Activated CD8-positive, alpha-beta memory T cell treated with anti-CD3 and anti-CD28 coated beads for 36 hours (primary cell): ENCODE measurements at regions not wholly inside any gene's neighbourhood (a gene's known extent, or its start where the extent isn't known, plus 50 kb on each side); places are given as distances from the start of the nearest gene placed in this dataset.

Source experiments
- CTCF ChIA-PET: fragments of 350-600 bp; sonication (Branson Sonifier 250); formaldehyde crosslinking; loops from one replicate; lab custom pipeline; 2021; ENCODE audit warnings: antibody characterized with exemption; lab: Charles Lee
- POLR2A ChIA-PET: fragments of 350-600 bp; sonication (Branson Sonifier 250); formaldehyde crosslinking; loops from one replicate; lab custom pipeline; 2021; ENCODE audit warnings: antibody characterized with exemption; lab: Charles Lee

DNA sequence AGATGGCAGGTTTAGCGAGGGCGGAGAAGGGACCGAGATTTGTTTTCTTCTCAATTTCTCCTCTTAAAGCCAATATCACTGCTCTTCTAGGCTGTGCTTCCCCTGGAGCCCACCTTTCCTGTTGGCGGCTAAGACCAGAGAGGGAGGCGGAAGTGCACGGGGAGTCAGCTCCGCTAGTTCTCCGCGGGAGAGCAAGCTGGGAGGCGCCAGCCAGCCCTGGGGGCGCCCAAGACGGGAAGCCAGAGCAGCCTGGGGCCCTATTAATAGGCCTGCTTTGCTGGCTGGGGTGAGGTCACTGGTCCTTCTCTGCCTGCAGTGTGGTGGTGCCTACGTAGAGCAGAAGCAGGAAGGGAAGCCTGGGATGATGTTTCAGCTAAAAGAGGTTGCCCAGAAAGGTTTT, 61.6 kb downstream of the LSM5 start:
- POLR2A ChIA-PET, result no interaction called here

DNA sequence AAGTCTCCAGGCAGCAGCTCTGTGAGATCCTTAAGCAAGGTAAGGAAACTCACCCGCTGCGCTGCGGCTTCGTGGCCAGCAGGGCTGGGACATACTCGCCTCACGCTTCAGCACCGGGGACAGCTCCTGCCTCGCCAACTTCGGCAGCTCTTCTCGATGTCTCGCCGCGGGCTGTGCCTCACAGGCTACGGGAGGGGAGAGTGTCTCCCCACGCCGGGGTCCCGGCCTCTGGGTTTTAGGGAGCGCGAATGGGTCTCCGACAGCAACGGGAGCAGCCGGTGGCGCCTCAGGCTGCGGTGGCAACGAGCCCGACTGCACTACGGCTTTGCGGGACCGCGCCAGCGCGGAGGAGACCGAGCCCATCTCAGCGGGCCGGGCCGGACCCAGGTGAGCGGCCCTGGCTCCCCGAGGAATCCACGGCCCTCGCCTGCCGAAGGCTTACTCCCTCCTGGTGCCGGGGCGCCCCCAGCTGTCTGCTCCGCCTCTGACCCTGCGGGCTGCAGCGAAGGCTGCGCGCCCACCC, 62.4 kb downstream of the LSM5 start:
- ChIA-PET POLR2A (no interaction called here), CTCF (no interaction called here)

More for the DNA sequence above, 61.6 kb downstream of the LSM5 start:
- CTCF ChIA-PET, result no interaction called here

DNA sequence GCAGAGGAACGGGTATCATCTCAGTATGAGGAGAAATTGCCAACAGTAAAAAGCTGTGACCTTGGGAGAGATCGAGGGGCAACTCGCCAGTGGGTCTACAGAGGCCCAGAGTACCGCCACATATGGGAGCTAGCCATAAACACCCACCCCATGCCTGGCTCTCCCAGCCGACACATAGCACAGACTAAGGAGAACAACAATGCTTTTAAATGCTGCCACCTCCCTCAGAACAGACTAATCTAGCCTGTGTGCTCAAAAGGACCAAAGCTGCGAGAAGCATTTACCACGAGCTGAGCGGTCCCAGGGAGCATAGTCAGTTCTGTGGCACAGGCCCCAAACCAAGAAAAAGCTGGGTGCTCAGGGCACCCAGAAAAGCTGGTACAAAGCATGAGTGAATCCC, 73.3 kb downstream of the LSM5 start:
- ChIA-PET CTCF (no interaction called here), POLR2A (no interaction called here)

DNA sequence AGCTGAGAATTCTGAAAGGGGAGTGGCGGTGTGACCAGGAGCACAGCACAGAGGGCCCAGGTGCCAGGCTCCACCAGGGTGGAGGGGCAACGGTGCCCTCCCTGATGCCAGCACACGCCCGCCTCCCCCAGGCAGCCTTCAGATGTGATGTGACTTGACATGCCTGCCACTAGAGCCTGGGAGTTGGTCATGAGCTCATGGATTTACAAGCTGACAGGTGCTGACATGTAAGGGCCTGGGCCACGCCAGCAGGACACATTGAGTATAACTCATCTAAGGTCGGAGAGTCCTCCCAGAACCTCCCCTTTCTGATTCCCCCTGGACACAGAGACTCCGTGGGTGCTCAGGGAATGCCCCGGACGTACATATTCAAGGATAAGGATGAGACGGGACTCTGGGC, 74.2 kb downstream of the LSM5 start:
- ChIA-PET CTCF (no interaction called here), POLR2A (no interaction called here)

DNA sequence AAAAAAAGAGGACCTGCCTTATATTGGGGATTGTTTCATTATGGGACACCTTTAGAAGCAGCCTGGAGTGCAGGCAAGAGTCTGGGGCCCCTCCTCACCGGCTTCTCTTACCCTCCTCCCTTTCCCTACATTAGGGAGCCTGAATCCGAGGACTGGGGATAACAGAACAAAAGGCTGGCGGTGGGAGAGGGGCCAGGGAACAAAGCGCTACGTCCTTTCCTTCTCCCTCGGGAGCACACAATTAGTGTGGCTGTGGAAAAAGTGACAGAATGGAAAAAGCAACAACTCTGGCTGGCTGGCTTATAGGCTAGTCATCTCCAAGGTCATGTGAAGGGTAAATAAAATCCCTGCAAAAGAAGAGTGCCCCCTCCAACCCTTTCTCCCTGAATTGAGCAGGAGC, 74.7 kb downstream of the LSM5 start:
- ChIA-PET CTCF (no interaction called here), POLR2A (no interaction called here)

DNA sequence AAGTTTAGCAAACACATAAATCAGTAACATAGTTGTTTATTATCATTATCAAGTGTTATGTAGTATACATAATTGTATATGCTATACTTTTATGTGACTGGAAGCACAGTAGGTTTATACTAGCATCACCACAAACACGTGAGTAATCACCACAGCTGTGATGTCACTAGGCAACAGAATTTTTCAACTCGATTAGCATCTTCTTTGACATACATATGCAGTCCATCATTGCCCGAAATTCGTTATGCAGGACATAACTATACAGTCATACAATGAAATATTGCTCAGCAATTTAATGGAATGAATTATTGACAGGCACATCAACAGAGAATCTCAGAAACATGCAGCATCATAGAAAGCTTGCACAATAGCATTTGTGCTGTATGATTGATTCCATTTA, 77.7 kb downstream of the LSM5 start:
- CTCF ChIA-PET, result no interaction called here
- POLR2A ChIA-PET, result no interaction called here

DNA sequence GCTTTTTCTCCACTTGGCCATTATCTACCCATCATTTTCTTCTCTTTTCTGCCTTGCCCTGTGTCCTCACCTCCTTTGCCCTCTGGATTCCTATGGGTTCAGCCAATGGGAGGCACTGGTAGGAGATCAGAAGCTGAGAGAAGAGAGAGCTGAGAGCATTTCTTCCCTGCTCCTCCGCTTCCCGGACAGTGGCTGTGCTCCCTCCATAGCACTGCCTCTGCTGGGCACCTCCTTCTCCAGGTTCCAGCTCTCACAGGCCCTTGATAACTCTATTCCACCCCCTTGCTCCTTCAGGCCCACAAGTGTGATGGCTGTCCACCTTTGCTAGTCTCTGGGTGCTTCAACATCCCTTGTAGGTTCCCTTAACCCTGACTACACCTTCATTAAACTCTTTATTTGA, 79.6 kb downstream of the LSM5 start:
- CTCF ChIA-PET, result no interaction called here
- POLR2A ChIA-PET, result no interaction called here

DNA sequence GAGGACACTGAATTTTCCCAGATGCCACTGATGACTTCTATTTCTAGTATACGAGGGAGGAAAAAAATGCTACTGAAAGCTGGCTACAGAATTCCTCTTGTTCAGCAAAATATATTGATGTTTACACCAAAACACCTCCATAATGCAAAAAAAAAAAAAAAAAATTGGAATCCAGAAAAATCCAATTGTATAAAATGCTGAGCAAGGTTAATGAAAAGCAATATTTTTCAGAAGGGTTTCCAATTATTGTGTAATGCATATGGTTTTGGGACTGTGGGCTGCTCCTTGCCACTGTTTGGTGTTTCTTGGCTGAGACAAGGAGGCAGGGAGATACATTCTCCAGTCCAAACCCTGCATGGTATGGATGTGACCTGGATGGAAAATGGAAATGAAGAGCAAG, 83.8 kb downstream of the LSM5 start:
- CTCF ChIA-PET, result no interaction called here
- POLR2A ChIA-PET, result no interaction called here

DNA sequence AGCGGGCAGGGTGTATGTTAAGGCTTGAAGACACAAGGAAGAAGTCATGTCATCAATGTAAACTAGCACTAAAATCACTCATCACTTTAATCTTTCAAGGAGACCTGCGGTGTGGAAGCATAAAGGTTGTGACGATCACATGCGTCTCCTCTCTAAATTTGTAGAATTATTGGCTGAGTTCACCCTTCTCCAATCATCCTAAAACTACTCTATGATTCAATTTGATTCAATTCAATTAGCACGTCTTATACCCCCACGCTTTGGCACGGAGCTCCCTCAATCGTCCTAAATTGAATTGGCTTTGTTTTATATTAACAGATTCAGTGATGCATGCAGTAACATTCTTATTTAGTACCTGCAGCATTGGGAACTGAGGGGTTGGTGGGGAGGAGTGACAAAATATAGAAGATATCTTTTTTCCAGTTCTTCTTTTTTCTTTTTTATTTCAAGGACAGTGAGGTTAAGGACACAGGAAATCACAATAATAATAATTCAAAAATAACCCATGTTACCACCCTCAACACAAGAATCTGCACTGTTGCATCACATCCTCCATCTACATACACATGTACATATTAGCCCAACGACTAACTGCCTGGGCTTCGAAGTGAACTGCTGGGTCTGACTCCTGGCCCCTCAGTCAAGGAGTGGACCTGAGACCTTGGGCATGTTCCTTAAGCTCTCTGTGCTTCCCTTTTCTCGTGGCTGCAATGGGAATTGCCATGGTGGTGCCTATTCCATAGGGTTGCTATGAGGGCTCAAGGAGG, 86.5 kb downstream of the LSM5 start:
- ChIA-PET POLR2A (no interaction called here), CTCF (no interaction called here)

DNA sequence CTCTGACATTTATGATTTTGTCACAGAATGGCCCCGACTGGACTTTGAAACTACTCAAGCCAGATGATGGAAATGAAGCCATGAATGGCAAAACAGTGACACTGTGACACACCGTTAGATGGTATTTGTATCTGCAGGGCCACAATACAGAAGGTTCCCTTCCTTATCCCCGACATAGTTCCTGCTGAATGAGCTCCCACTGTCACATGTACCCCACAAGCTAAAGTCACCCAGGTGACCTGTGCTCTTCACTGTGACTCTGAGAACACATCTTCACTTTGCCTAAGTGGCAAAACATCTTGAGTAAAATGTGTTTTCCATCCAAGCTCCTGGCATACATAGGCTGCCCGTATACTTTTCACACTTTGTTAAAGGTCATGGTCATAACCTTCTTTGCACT, 89.5 kb downstream of the LSM5 start:
- CTCF ChIA-PET, result no interaction called here
- POLR2A ChIA-PET, result no interaction called here

DNA sequence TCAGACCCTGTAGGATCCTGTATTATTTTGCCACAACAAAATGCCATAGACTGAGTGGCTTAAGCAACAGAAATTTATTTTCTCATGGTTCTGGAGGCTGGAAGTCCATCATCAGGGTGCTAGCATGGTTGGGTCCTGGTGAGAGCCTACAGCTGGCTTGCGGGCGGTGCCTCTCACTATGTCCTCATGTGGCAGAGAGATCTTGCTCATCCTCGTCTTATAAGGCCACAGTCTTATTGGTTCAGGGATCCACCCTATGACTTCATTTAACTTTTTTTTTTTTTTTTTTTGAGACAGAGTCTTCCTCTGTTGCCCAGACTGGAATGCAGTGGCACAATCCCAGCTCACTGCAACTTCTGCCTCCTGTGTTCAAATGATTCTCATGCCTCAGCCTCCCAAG, 90.9 kb downstream of the LSM5 start:
- POLR2A ChIA-PET, result no interaction called here
- CTCF ChIA-PET, result no interaction called here

DNA sequence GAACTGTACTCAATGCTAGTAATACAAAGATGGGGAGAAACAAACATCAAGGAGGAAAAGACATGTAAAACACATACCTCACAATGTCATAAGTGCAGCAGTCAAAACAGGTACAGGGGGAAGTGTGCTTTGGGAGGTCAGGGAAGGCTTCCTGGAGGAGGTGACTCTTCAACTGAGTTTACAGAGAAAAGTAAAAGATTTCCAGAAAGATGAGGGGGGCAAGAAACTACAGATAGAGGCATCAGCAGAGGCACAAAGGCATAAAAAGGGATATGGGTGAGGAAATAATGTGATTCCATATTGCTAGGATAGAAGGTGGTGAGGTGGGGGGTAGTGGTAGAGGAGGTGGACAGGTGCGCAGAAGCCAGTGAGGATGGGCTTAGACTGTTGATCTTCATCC, 95.0 kb downstream of the LSM5 start:
- POLR2A ChIA-PET, result no interaction called here
- CTCF ChIA-PET, result no interaction called here

DNA sequence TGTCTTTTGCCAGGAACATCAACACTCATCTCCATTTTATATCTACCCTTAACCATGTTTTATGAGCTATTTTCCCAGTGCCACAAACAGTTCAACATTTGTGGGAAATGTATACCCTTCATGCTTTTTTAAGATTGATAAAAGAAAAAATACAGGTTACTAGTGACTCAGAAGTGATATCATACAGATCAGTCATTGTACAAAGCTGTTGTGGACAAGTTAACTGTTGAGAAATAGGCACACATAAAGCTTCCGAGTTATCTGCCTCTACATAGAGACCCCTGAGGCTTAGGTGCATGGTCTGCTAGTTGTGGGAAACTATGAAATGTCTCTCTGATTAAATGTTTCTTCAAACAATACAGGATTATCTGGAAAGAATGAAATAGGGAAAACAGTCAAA, 96.3 kb downstream of the LSM5 start:
- ChIA-PET CTCF (no interaction called here), POLR2A (no interaction called here)

DNA sequence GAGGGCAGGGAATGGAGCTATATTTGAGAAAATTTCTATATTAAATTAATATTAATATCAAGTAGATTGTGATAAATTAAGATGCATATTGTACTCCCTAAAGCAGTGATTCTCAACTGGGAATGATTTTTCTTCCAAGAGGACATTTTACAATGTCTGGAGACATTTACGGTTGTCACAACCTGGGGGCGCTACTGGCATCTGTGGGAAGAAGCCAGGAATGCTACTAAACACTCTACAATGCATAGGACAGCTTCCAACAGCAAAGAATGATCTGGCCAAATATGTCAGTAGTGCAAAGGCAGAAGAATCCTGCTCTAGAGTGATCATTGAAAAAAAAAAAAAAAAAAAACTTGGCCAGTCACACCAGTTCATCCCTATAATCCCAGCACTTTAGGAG, 100.0 kb downstream of the LSM5 start:
- CTCF ChIA-PET, result no interaction called here
- POLR2A ChIA-PET, result no interaction called here

DNA sequence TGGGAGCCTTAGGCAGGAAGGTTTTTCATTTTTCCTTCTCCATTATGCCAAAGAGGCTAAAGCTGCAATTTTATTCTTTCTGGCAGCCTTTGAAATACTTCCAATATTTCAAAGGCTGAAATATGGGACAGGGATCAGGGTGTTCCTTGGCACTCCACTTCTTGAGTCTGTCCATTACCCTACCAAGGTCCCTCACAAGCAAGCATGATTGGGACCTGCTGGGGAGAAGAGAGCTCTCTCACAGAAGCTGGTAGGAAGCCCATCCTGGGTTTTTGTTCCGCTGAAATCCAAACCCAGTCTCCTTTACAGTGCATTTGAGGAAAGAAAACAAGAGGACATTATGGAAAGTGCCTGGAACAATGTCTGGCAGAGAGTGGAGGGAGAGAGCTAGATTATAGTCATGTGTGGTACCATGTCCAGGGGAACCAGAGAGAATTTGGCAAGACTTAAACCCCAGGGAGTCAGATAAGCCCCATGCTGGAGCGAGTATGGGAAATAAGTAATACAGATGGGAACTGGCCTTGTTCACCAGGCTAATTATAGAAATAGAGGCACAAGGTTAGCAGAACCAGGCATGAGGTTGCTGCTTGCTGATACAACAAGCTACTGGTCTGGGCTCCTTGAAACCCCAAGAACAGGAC, 104.7 kb downstream of the LSM5 start:
- CTCF ChIA-PET, result interaction anchor here (0.8 kb wide), 1 partner anchor 164 kb away, joined by 3 read pairs; no protein-coding TSS in a partner anchor
- POLR2A ChIA-PET, result no interaction called here

DNA sequence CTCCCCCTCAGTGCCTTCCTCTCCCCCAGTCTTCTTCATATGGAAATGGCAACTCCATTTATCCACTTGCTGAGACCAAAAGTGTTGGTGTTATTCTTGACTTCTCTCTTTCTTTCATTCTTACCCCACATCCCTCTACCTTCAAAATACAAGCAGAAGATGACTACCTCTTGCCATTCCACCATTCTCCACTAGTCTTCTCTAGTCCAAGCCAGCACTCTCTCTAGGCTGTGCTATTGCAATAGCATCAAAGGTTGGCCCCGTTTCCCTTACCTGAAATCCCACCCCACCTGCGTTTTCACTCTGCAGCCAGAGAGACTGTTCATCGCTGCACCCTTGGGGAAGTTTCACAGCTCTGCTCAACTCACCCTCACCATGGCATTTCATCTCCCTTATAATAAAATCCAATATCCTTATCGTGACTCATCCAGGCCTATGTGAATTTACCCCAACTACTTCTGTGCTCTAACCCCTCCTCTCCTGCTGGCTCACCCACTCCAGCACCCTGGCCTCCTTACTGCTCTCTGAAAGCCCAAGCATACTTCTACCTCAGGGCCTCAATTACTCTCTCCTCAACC, 109.1 kb downstream of the LSM5 start:
- POLR2A ChIA-PET, result no interaction called here
- CTCF ChIA-PET, result no interaction called here

DNA sequence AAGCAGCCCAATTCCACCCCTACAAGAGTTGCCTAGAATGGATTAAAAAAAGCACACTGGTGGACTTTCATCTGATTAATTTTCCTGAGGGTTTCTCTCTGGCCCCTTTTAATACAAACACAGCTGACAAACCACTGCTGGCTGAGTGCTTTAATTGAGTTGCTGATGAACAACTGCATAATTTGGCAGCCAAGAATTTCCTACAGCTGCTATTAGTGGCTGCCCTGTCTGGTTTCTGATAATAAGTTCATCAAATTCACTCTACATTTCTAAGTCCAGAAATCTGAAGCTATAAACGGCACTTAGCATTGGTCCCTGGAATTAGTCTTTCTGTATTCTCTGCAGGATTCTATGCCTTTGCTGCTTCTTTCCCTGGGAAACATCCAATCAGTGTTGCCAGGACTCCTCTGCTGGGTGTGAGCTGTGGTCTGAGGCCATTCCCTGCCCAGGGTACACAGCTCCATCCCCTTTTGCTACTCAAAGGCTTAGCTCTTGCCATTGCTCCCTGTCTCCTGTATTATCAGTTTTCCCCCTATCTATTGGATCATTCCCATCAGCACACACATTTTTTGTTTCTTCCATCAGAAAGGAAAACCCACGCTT, 110.6 kb downstream of the LSM5 start:
- CTCF ChIA-PET, result no interaction called here
- POLR2A ChIA-PET, result no interaction called here

DNA sequence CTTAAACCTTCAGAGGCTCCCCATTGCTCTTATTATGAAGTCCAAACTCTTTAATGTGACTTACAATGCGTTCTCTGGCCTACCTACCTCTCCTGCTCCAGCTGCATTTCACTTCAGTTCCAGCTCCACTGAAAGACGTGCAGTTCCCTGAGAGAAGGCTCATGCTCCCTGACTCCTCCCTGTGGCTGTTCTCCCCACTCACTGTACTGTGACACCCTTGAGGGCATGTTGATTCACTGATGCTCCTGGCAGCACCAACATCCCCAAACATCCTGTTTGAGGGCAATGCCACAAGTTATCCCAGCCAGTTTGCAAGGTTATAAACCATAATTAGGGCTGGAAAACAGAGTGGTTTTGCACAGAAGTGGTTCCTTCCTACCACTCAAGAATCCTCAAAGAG, 111.2 kb downstream of the LSM5 start:
- POLR2A ChIA-PET, result no interaction called here
- CTCF ChIA-PET, result interaction anchor here (0.6 kb wide), 1 partner anchor 133 kb away, joined by 7 read pairs; no protein-coding TSS in a partner anchor

DNA sequence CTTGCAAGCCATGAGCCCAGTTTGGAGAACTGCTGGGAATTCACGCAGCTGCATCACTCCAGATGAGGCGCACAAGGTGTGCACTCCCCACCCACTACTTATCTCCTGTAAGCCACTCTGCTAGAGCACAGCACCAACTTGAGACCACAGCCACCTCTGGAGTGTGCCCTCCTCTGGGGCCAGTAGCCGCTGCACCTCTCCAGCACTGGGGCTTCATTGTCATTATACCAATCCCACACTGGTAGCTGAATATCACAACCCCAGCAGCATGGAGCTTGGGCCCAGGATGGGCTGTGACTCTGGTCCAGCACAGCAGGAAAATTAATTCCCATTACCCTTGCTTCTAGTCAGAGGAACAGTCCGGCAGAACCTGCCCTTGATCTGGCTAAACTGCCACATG, 125.6 kb downstream of the LSM5 start:
- ChIA-PET CTCF (no interaction called here), POLR2A (no interaction called here)

DNA sequence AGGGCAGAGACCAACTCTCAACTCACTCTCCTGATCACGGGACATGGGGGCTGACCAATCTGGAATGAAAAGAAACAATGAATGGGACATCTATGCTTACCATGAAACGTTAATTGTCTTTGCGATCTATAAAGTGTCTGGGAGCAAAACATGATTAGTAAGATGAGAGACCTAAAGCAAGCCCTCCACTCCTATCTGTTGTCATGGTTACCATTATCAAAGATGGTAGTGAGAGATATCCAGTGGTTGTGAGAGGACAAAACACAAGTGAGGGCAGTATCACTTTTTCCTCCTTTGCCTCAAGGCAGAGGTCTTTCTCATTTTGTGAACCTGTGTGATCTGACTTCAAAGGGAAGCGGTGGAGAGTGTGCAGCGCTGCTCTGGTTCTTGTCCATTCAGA, 130.1 kb downstream of the LSM5 start:
- CTCF ChIA-PET, result no interaction called here
- POLR2A ChIA-PET, result no interaction called here
